CD4-positive, alpha-beta memory T cell (primary cell): ENCODE measurements at regions not wholly inside any gene's neighbourhood (a gene's known extent, or its start where the extent isn't known, plus 50 kb on each side); places are given as distances from the start of the nearest gene placed in this dataset.

Experiments
- CTCF ChIA-PET: fragments of 350-600 bp; sonication (Branson Sonifier 250); formaldehyde crosslinking; loops from one replicate; lab custom pipeline; 2021; ENCODE audit warnings: inconsistent platforms; ENCODE audit not compliant: partially characterized antibody; lab: Charles Lee
- POLR2A ChIA-PET: fragments of 350-600 bp; sonication (Branson Sonifier 250); formaldehyde crosslinking; loops from one replicate; lab custom pipeline; 2021; ENCODE audit not compliant: partially characterized antibody; lab: Charles Lee
- DNase-seq, 5 donors: peaks; one replicate each; pipeline versions ENCODE4 v3.0.0 to v3.0.0-alpha.2; 2020 to 2022; ENCODE audit warnings: mixed read lengths in 1 of 5
- H3K27ac ChIP-seq: one replicate; pipeline ENCODE4 v1.7.0; 2013; ENCODE audit warnings: low read depth, low read length
- H3K27me3 ChIP-seq: 2 replicates; pipeline ENCODE4 v1.7.0; 2013; ENCODE audit warnings: mild to moderate bottlenecking, low read length, moderate library complexity; ENCODE audit not compliant: insufficient read depth
- H3K36me3 ChIP-seq: 2 replicates; pipeline ENCODE4 v1.7.0; 2013; ENCODE audit warnings: mild to moderate bottlenecking, low read length, moderate library complexity; ENCODE audit not compliant: insufficient read depth
- H3K4me1 ChIP-seq: 2 replicates; pipeline ENCODE4 v1.7.0; 2013; ENCODE audit warnings: mild to moderate bottlenecking, low read length, moderate library complexity; ENCODE audit not compliant: insufficient read depth
- H3K4me3 ChIP-seq, 2 donors: one replicate each; pipeline ENCODE4 v1.7.0; 2013; ENCODE audit warnings: low read length in 2 of 2, mild to moderate bottlenecking in 1 of 2
- H3K9me3 ChIP-seq, 2 donors: one replicate each; pipeline ENCODE4 v1.7.0; 2013; ENCODE audit warnings: low read length in 2 of 2, control low read depth in 1 of 2; ENCODE audit not compliant: control insufficient read depth in 1 of 2
- H3K27ac Mint-ChIP-seq, 7 donors: one replicate each; pipeline ENCODE4 v1.8.0; 2020 to 2021; ENCODE audit warnings: mixed read lengths in 7 of 7, mild to moderate bottlenecking in 6 of 7, inconsistent platforms in 3 of 7, moderate library complexity in 3 of 7
- H3K27me3 Mint-ChIP-seq, 2 donors: one replicate each; pipeline ENCODE4 v1.8.0; 2020 to 2021; ENCODE audit warnings: mixed read lengths in 2 of 2
- H3K36me3 Mint-ChIP-seq, 2 donors: one replicate each; pipeline ENCODE4 v1.8.0; 2020 to 2021; ENCODE audit warnings: mixed read lengths in 2 of 2, inconsistent platforms in 1 of 2, mild to moderate bottlenecking in 1 of 2
- H3K4me1 Mint-ChIP-seq, 4 donors: one replicate each; pipeline ENCODE4 v1.8.0; 2020 to 2021; ENCODE audit warnings: mixed read lengths in 4 of 4, mild to moderate bottlenecking in 1 of 4
- H3K4me3 Mint-ChIP-seq, 8 donors: one replicate each; pipeline ENCODE4 v1.8.0; 2020 to 2021; ENCODE audit warnings: mixed read lengths in 8 of 8, mild to moderate bottlenecking in 7 of 8, moderate library complexity in 6 of 8, inconsistent platforms in 3 of 8
- H3K9me3 Mint-ChIP-seq, 8 donors: one replicate each; pipeline ENCODE4 v1.8.0; 2020 to 2021; ENCODE audit warnings: mixed read lengths in 8 of 8, mild to moderate bottlenecking in 5 of 8, inconsistent platforms in 3 of 8, moderate library complexity in 1 of 8
- intact Hi-C: fragments of 100-400 bp; cut with micrococcal nuclease; formaldehyde crosslinking; loops from one replicate; pipeline ENCODE4 v1.15.1; 2023

- Histone ChIP-seq H3K9me3 (no peaks in the 10 kb centered on the region), H3K4me1 (peaks cover 65% of the 10 kb centered on the region), H3K27me3 (no peaks in the 10 kb centered on the region), H3K36me3 (no peaks in the 10 kb centered on the region), H3K27ac (peak overlapping the region; percentile 34), H3K4me3 (peak overlapping the region; percentile 15 to 19)
- H3K27ac Mint-ChIP-seq = peak overlapping the region; percentile 76 to 95 (median 92)
- DNase-seq = no peak
- intact Hi-C loops = loop anchor here (1.0 to 2.0 kb wide), 4 partner anchors 43 to 205 kb away; no protein-coding TSS in a partner anchor
- peak overlapping the region; percentile 78 to 88 (median 82) for H3K4me3 Mint-ChIP-seq
- no peaks in the 10 kb centered on the region for H3K27me3 Mint-ChIP-seq
- ChIA-PET CTCF (interaction anchor here (0.8 to 10.1 kb wide), 29 partner anchors 12 to 579 kb away, joined by 3 to 145 read pairs (median 5); partner anchors contain the start of genes CD53 and KCNA3), POLR2A (interaction anchor here (0.6 to 4.9 kb wide), 32 partner anchors 9 to 968 kb away, joined by 3 to 69 read pairs (median 5); partner anchors contain the start of genes CD53, KCNA2, KCNA3 and LRIF1)
- H3K9me3 Mint-ChIP-seq = peaks cover 0 to 30% (median 18%) of the 10 kb centered on the region in 8 donors
- H3K4me1 Mint-ChIP-seq = peaks cover 55 to 72% (median 67%) of the 10 kb centered on the region in 4 donors
- H3K36me3 Mint-ChIP-seq = peaks cover 3 to 16% of the 10 kb centered on the region in 2 donors
Measured at GRCh38 chr1:110786802-110787327, 86.1 kb upstream of the CD53 start.

GRCh38 chr1:110785612-110786011 is 87.3 kb upstream of the CD53 start:
- peaks cover 62 to 80% (median 73%) of the 10 kb centered on the region in 4 donors for H3K4me1 Mint-ChIP-seq
- H3K27ac Mint-ChIP-seq = peak overlapping the region; percentile 59 to 88 (median 74)
- H3K27me3 ChIP-seq = no peaks in the 10 kb centered on the region
- peaks cover 0 to 24% (median 17%) of the 10 kb centered on the region in 8 donors for H3K9me3 Mint-ChIP-seq
- POLR2A ChIA-PET = interaction anchor here (2.8 to 4.9 kb wide), 3 partner anchors 88 to 179 kb away, joined by 16 to 69 read pairs (median 16); partner anchors contain the start of genes CD53 and LRIF1
- CTCF ChIA-PET = interaction anchor here (1.1 to 10.1 kb wide), 9 partner anchors 11 to 245 kb away, joined by 3 to 175 read pairs (median 9); no protein-coding TSS in a partner anchor
- H3K4me3 ChIP-seq = no peak overlapping the region
- no peak for DNase-seq
- peaks cover 67% of the 10 kb centered on the region for H3K4me1 ChIP-seq
- H3K36me3 Mint-ChIP-seq = peaks cover 3 to 15% of the 10 kb centered on the region in 2 donors
- intact Hi-C loops = loop anchor here (2.0 kb wide), 2 partner anchors 89 to 179 kb away; no protein-coding TSS in a partner anchor
- no peaks in the 10 kb centered on the region for H3K9me3 ChIP-seq
- H3K27ac ChIP-seq = no peak overlapping the region
- no peaks in the 10 kb centered on the region for H3K36me3 ChIP-seq
- H3K4me3 Mint-ChIP-seq = peak overlapping the region in 5 of 8 donors; percentile 39 to 61 (median 53)
- peaks cover 0 to under 1% of the 10 kb centered on the region in 2 donors for H3K27me3 Mint-ChIP-seq

- ChIA-PET POLR2A (interaction anchor here (1.2 to 4.9 kb wide), 3 partner anchors 89 to 179 kb away, joined by 5 to 69 read pairs (median 18); partner anchors contain the start of gene CD53), CTCF (interaction anchor here (1.0 to 10.1 kb wide), 11 partner anchors 11 to 577 kb away, joined by 3 to 175 read pairs (median 9); no protein-coding TSS in a partner anchor)
- intact Hi-C loops = no loop called here
Measured at GRCh38 chr1:110785055-110785454, 87.9 kb upstream of the CD53 start.

GRCh38 chr1:110783292-110783918 is 89.5 kb upstream of the CD53 start:
- Mint-ChIP-seq H3K36me3 (no peaks in the 10 kb centered on the region), H3K4me3 (peak overlapping the region in 4 of 8 donors; percentile 3 to 41 (median 35)), H3K4me1 (peaks cover 55 to 77% (median 62%) of the 10 kb centered on the region in 4 donors), H3K27ac (peak overlapping the region in 6 of 7 donors; percentile 15 to 72 (median 38)), H3K27me3 (peaks cover 0 to 1% of the 10 kb centered on the region in 2 donors), H3K9me3 (peaks cover 0 to 7% (median 1%) of the 10 kb centered on the region in 8 donors)
- peaks cover 62% of the 10 kb centered on the region for H3K4me1 ChIP-seq
- ChIA-PET CTCF (interaction anchor here (0.6 to 10.1 kb wide), 30 partner anchors 8 to 374 kb away, joined by 3 to 175 read pairs (median 6); no protein-coding TSS in a partner anchor), POLR2A (interaction anchor here (0.7 to 3.3 kb wide), 5 partner anchors 46 to 209 kb away, joined by 3 to 18 read pairs (median 5); partner anchors contain the start of gene CD53)
- no peak overlapping the region for H3K4me3 ChIP-seq
- H3K27me3 ChIP-seq = no peaks in the 10 kb centered on the region
- H3K27ac ChIP-seq = no peak overlapping the region
- no peaks in the 10 kb centered on the region for H3K9me3 ChIP-seq
- intact Hi-C loops = loop anchor here (1.0 to 5.0 kb wide), 9 partner anchors 47 to 580 kb away; no protein-coding TSS in a partner anchor
- peak; percentile 69 to 74 (median 74) for DNase-seq
- H3K36me3 ChIP-seq = no peaks in the 10 kb centered on the region

More at GRCh38 chr1:110785055-110785454, 87.9 kb upstream of the CD53 start:
- peaks cover 69% of the 10 kb centered on the region for H3K4me1 ChIP-seq
- H3K9me3 ChIP-seq = no peaks in the 10 kb centered on the region
- peak overlapping the region in 4 of 8 donors; percentile 28 to 63 (median 42) for H3K4me3 Mint-ChIP-seq
- peak overlapping the region in 6 of 7 donors; percentile 62 to 94 (median 79) for H3K27ac Mint-ChIP-seq
- no peak overlapping the region for H3K4me3 ChIP-seq
- peaks cover 3 to 10% of the 10 kb centered on the region in 2 donors for H3K36me3 Mint-ChIP-seq
- H3K27me3 Mint-ChIP-seq = peaks cover 0 to 1% of the 10 kb centered on the region in 2 donors
- no peak for DNase-seq
- peaks cover 0 to 21% (median 15%) of the 10 kb centered on the region in 8 donors for H3K9me3 Mint-ChIP-seq
- no peaks in the 10 kb centered on the region for H3K27me3 ChIP-seq
- peaks cover 63 to 81% (median 74%) of the 10 kb centered on the region in 4 donors for H3K4me1 Mint-ChIP-seq
- no peak overlapping the region for H3K27ac ChIP-seq
- H3K36me3 ChIP-seq = no peaks in the 10 kb centered on the region

GRCh38 chr1:110781525-110781924 is 91.4 kb upstream of the CD53 start:
- ChIA-PET POLR2A (interaction anchor here (1.0 to 2.8 kb wide), 6 partner anchors 49 to 163 kb away, joined by 3 to 19 read pairs (median 4); partner anchors contain the start of gene KCNA3), CTCF (interaction anchor here (0.6 to 10.1 kb wide), 36 partner anchors 9 to 572 kb away, joined by 3 to 175 read pairs (median 5); partner anchors contain the start of genes KCNA2, KCNA3 and KCNC4)
- H3K36me3 Mint-ChIP-seq = no peaks in the 10 kb centered on the region
- intact Hi-C loops = loop anchor here (1.0 to 5.0 kb wide), 3 partner anchors 15 to 551 kb away; no protein-coding TSS in a partner anchor
- peaks cover 39 to 58% (median 45%) of the 10 kb centered on the region in 4 donors for H3K4me1 Mint-ChIP-seq
- no peaks in the 10 kb centered on the region for H3K9me3 Mint-ChIP-seq
- no peak for DNase-seq
- H3K27me3 Mint-ChIP-seq = peaks cover 0 to 1% of the 10 kb centered on the region in 2 donors
- H3K27ac Mint-ChIP-seq = no peak overlapping the region
- Histone ChIP-seq H3K27ac (no peak overlapping the region), H3K4me1 (peaks cover 44% of the 10 kb centered on the region), H3K36me3 (no peaks in the 10 kb centered on the region), H3K27me3 (no peaks in the 10 kb centered on the region), H3K4me3 (no peak overlapping the region), H3K9me3 (no peaks in the 10 kb centered on the region)
- H3K4me3 Mint-ChIP-seq = no peak overlapping the region

- Histone ChIP-seq H3K4me1 (peaks cover 37% of the 10 kb centered on the region), H3K9me3 (no peaks in the 10 kb centered on the region), H3K27me3 (no peaks in the 10 kb centered on the region), H3K4me3 (no peak overlapping the region), H3K27ac (no peak overlapping the region), H3K36me3 (no peaks in the 10 kb centered on the region)
- H3K4me1 Mint-ChIP-seq = peaks cover 33 to 51% (median 39%) of the 10 kb centered on the region in 4 donors
- no peaks in the 10 kb centered on the region for H3K9me3 Mint-ChIP-seq
- H3K4me3 Mint-ChIP-seq = peak overlapping the region in 5 of 8 donors; percentile 3 to 47 (median 28)
- POLR2A ChIA-PET = interaction anchor here (1.0 to 2.8 kb wide), 6 partner anchors 49 to 162 kb away, joined by 3 to 19 read pairs (median 4); partner anchors contain the start of gene KCNA3
- H3K27ac Mint-ChIP-seq = peak overlapping the region in 3 of 7 donors; percentile 31 to 74 (median 67)
- peak; percentile 74 to 81 (median 76) for DNase-seq
- intact Hi-C loops = loop anchor here (1.0 to 5.0 kb wide), 3 partner anchors 15 to 551 kb away; no protein-coding TSS in a partner anchor
- H3K27me3 Mint-ChIP-seq = peaks cover 0 to 1% of the 10 kb centered on the region in 2 donors
- H3K36me3 Mint-ChIP-seq = no peaks in the 10 kb centered on the region
- CTCF ChIA-PET = interaction anchor here (0.7 to 10.1 kb wide), 39 partner anchors 7 to 1030 kb away, joined by 3 to 175 read pairs (median 5); partner anchors contain the start of genes KCNA2, KCNA3 and KCNC4
Measured at GRCh38 chr1:110780600-110781484, 92.1 kb upstream of the CD53 start.
